ENCODE measurements at regions not wholly inside any gene's neighbourhood (a gene's known extent, or its start where the extent isn't known, plus 50 kb on each side); places are given as distances from the start of the nearest gene placed in this dataset.

DNA sequence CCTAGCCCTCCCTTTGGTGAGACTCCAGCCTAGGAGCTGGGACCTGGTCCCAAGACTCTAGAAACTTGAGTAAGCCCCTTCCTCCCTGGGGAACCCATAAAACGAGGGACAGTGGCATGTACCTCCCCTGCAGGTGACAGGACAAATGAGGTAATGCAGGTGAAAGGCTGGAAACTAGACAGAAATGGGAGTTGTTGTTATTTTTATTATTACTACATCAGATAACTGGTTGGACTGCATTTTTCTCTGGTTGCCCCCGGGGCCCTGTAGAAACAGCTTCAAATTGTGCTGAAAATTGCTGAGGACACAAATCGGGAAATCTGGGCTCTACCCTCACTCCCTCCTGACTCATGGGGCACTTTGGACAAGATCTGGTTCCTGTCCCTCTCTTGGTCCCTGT lies 132.3 kb upstream of the WNT4 start:
- no peak for TF ChIP-seq ZBTB7A (IDR thresholded peaks at IDR 0.05; ENCODE audit: low read depth)
- TF ChIP-seq, protein P1, sequence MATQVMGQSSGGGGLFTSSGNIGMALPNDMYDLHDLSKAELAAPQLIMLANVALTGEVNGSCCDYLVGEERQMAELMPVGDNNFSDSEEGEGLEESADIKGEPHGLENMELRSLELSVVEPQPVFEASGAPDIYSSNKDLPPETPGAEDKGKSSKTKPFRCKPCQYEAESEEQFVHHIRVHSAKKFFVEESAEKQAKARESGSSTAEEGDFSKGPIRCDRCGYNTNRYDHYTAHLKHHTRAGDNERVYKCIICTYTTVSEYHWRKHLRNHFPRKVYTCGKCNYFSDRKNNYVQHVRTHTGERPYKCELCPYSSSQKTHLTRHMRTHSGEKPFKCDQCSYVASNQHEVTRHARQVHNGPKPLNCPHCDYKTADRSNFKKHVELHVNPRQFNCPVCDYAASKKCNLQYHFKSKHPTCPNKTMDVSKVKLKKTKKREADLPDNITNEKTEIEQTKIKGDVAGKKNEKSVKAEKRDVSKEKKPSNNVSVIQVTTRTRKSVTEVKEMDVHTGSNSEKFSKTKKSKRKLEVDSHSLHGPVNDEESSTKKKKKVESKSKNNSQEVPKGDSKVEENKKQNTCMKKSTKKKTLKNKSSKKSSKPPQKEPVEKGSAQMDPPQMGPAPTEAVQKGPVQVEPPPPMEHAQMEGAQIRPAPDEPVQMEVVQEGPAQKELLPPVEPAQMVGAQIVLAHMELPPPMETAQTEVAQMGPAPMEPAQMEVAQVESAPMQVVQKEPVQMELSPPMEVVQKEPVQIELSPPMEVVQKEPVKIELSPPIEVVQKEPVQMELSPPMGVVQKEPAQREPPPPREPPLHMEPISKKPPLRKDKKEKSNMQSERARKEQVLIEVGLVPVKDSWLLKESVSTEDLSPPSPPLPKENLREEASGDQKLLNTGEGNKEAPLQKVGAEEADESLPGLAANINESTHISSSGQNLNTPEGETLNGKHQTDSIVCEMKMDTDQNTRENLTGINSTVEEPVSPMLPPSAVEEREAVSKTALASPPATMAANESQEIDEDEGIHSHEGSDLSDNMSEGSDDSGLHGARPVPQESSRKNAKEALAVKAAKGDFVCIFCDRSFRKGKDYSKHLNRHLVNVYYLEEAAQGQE (IDR thresholded peaks at IDR 0.05; ENCODE audit: low read depth) = no peak
- TF ChIP-seq TCF12 (IDR thresholded peaks at IDR 0.05; ENCODE audit: low read depth) = no peak
- no peak for TF ChIP-seq TAF1 (IDR thresholded peaks at IDR 0.05; ENCODE audit: low read depth)
- TF ChIP-seq, protein P2, sequence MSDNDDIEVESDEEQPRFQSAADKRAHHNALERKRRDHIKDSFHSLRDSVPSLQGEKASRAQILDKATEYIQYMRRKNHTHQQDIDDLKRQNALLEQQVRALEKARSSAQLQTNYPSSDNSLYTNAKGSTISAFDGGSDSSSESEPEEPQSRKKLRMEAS (IDR thresholded peaks at IDR 0.05) = no peak
- 0 out of 2 replicates have a peak, but pooled peaks have one; percentile 9 for TF ChIP-seq TEAD4 (IDR thresholded peaks at IDR 0.05)
- TF ChIP-seq RAD21 (IDR thresholded peaks at IDR 0.05; ENCODE audit: low read depth) = no peak
- no peak for TF ChIP-seq YY1 (IDR thresholded peaks at IDR 0.05; ENCODE audit: low read depth)
- TF ChIP-seq, protein P3, sequence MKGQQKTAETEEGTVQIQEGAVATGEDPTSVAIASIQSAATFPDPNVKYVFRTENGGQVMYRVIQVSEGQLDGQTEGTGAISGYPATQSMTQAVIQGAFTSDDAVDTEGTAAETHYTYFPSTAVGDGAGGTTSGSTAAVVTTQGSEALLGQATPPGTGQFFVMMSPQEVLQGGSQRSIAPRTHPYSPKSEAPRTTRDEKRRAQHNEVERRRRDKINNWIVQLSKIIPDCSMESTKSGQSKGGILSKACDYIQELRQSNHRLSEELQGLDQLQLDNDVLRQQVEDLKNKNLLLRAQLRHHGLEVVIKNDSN (IDR thresholded peaks at IDR 0.05) = no peak

DNA sequence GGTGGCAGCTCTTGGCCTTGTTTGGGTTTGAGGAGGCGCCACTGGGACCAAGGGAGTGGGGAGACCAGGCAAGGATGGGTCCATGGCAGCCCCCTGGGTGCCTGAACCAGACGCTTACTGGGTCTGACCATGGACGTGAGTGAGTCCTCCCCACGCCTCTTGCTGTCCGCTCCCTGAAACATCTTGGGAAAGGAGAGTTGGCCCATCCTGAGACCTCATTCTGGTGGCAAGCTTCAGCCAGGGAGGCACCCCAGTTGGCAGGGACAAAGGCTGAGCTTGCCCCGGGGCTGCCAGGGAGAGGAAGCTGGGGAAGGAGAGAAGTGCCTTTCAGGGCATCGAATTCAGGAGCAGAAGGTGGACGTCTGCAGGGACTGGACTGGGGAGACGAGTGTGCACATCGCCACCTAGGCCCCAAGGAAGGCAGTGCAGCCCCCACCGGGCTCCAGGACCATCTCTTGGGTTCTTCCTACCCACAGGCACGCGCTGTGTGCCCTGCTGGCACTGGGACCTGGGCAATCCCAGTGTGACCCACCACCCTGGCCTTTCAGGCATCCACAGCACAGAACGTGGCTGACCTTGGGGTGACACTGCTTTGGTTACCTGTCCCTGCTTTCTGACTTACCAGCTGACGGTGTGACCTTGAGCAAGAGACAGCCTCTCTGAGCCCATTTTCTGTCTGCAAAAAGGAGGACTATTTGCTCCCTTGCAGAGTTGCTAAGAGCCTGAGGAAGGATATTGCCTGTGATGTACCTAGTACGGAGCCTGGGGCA lies 132.9 kb upstream of the WNT4 start:
- TF ChIP-seq, protein P1 (IDR thresholded peaks at IDR 0.05; ENCODE audit: low read depth) = no peak
- peak; percentile 85 for TF ChIP-seq RAD21 (IDR thresholded peaks at IDR 0.05; ENCODE audit: low read depth)

DNA sequence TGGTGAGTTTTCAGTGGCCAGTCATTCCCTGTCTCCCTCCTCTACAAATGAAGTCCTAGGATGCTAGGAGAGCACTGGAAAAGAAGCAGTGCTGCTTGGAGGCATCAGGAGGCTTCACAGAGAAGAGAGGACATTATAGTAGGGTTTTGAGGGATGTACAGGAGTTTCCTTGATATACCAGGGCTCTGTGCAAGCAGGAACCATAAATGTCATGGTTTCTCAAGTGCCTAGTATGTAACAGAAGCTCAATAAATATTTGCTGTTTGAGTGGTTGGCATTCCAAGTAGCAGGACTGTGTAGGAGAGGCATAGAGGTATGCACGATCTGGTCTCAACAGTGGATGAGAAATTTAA lies 133.5 kb upstream of the WNT4 start:
- no peak for TF ChIP-seq FOXM1 (IDR thresholded peaks at IDR 0.05; ENCODE audit: borderline replicate concordance, low read depth)
- TF ChIP-seq CEBPB (IDR thresholded peaks at IDR 0.05) = no peak
- TF ChIP-seq TAF1 (IDR thresholded peaks at IDR 0.05; ENCODE audit: low read depth) = no peak
- no peak for TF ChIP-seq EP300 (IDR thresholded peaks at IDR 0.05; ENCODE audit: borderline replicate concordance)
- TF ChIP-seq YY1 (IDR thresholded peaks at IDR 0.05; ENCODE audit: low read depth) = no peak
- TF ChIP-seq, protein P3 (IDR thresholded peaks at IDR 0.05) = no peak
- TF ChIP-seq ZBTB7A (IDR thresholded peaks at IDR 0.05; ENCODE audit: low read depth) = no peak
- no peak for TF ChIP-seq CREB1 (IDR thresholded peaks at IDR 0.05; ENCODE audit: low read depth)
- no peak for TF ChIP-seq TCF12 (IDR thresholded peaks at IDR 0.05; ENCODE audit: low read depth)
- no peak for TF ChIP-seq EGR1 (IDR thresholded peaks at IDR 0.05)
- TF ChIP-seq, protein P2 (IDR thresholded peaks at IDR 0.05) = no peak
- TF ChIP-seq, protein P1 (IDR thresholded peaks at IDR 0.05; ENCODE audit: low read depth) = no peak
- TF ChIP-seq NFIC (IDR thresholded peaks at IDR 0.05) = no peak
- TF ChIP-seq TEAD4 (IDR thresholded peaks at IDR 0.05) = no peak
- TF ChIP-seq RAD21 (IDR thresholded peaks at IDR 0.05; ENCODE audit: low read depth) = no peak

DNA sequence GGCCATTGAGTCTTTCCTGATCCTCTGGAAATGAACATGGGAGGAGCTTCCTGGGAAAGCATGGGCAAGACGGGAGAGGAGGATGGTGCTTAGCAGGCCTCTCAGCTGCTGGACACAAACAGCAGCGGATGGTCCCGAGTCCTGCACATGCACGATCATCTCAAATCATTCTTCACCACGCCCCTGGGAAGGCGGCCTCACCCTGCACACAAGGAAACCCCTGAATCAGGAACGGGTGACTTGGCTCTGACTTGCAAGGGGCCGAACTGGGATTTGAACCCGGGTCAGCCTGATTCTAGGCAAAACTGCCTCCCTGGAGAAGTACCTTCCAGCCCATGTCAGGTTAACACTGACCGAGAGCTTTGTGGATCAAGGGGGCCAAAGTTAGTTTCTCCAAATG lies 134.8 kb upstream of the WNT4 start:
- no peak for TF ChIP-seq TEAD4 (IDR thresholded peaks at IDR 0.05)
- no peak for TF ChIP-seq YY1 (IDR thresholded peaks at IDR 0.05; ENCODE audit: low read depth)
- TF ChIP-seq NFIC (IDR thresholded peaks at IDR 0.05) = no peak
- TF ChIP-seq RAD21 (IDR thresholded peaks at IDR 0.05; ENCODE audit: low read depth) = no peak
- TF ChIP-seq TCF12 (IDR thresholded peaks at IDR 0.05; ENCODE audit: low read depth) = no peak
- TF ChIP-seq, protein P3 (IDR thresholded peaks at IDR 0.05) = no peak
- no peak for TF ChIP-seq TAF1 (IDR thresholded peaks at IDR 0.05; ENCODE audit: low read depth)
- TF ChIP-seq, protein P1 (IDR thresholded peaks at IDR 0.05; ENCODE audit: low read depth) = no peak
- no peak for TF ChIP-seq ZBTB7A (IDR thresholded peaks at IDR 0.05; ENCODE audit: low read depth)
- no peak for TF ChIP-seq FOXM1 (IDR thresholded peaks at IDR 0.05; ENCODE audit: borderline replicate concordance, low read depth)
- no peak for TF ChIP-seq CREB1 (IDR thresholded peaks at IDR 0.05; ENCODE audit: low read depth)
- TF ChIP-seq EGR1 (IDR thresholded peaks at IDR 0.05) = no peak
- TF ChIP-seq EP300 (IDR thresholded peaks at IDR 0.05; ENCODE audit: borderline replicate concordance) = no peak
- TF ChIP-seq, protein P2 (IDR thresholded peaks at IDR 0.05) = no peak
- TF ChIP-seq CEBPB (IDR thresholded peaks at IDR 0.05) = no peak

All from Ishikawa (cell line).